Amniotic epithelial cell (primary cell): ENCODE measurements at regions not wholly inside any gene's neighbourhood (a gene's known extent, or its start where the extent isn't known, plus 50 kb on each side); places are given as distances from the start of the nearest gene placed in this dataset.

Experiments
- DNase-seq: peaks from one replicate; pipeline ENCODE4 v3.0.0-alpha.2; 2010; ENCODE audit warnings: low read depth

GRCh38 chr16:73354434-73354833 lies 306.5 kb upstream of the ZFHX3 start:
- DNase-seq, result no peak

GRCh38 chr16:73350707-73351452 lies 303.0 kb upstream of the ZFHX3 start:
- DNase-seq, result no peak

- no peak for DNase-seq
These were observed 299.8 kb upstream of the ZFHX3 start for GRCh38 chr16:73347500-73348375.

- DNase-seq, result no peak
These were observed 291.9 kb upstream of the ZFHX3 start for GRCh38 chr16:73339821-73340220.

- DNase-seq, result no peak
These were observed 289.7 kb upstream of the ZFHX3 start for GRCh38 chr16:73337373-73338296.

DNA sequence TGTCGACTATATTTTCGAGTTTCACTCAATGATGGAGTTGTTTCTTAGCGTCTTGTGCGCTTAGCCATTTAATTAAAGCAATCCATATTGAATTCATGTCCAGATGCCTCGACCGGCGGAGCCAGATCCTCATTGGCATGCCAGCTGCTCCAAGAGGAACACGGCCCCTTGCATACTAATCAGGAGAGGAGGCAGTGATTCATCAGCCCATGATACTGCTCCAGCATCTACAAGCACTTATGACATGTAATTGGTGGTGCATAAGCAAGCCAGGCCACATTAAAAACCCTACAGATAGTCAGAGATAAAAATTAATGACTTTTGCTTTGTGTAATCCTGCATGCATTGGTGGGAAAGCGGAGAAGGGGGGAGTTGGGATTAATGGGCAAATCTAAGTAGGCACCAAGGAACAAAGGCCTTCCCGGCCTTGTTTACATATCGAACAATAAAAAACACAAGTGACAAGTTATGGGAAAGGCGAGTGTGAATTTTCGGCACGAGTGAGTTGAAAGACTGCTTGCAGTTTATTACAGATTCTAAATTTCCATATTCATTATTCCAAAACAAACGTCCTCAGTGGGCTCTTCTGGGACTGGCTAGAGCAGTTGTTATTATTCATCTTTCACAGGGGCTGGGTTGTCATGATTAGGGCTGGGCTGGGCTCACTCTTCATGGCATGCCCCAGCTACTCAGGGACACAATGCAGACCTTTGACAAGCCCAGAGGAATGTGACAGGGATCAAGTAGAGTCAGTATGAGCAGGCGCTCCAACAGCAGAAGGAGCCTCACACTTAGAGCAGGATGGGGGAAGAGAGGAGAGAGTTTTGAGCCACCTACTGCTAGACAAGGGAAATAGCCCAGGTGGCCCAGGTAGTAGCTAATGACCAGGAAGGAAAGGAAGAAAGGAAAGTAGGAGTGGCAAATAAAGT lies 281.7 kb upstream of the ZFHX3 start:
- DNase-seq, result no peak

GRCh38 chr16:73326770-73327470 lies 279.0 kb upstream of the ZFHX3 start:
- no peak for DNase-seq

DNA sequence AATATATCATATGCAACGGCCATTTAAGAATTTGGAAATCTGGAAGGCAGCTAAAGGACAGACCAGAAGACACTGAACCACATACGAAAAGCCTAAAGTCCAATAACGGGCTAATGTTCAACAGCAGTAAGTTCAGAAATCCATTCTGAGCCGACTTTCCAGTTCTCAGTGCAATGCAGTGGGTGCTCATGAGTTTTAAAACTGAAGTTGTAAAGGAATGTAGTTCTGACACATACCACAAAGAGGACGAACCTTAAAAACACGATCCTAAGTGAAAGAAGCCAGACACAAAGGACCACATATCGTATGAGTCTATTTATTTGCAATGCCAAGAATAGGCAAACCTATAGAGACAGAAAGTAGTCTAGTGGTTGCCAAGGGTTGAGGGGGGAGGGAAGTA lies 278.3 kb upstream of the ZFHX3 start:
- no peak for DNase-seq

GRCh38 chr16:73323880-73324279 lies 276.0 kb upstream of the ZFHX3 start:
- DNase-seq, result no peak

- no peak for DNase-seq
These were observed 274.9 kb upstream of the ZFHX3 start for GRCh38 chr16:73322856-73323255.

GRCh38 chr16:73321853-73322252 lies 273.9 kb upstream of the ZFHX3 start:
- no peak for DNase-seq

DNA sequence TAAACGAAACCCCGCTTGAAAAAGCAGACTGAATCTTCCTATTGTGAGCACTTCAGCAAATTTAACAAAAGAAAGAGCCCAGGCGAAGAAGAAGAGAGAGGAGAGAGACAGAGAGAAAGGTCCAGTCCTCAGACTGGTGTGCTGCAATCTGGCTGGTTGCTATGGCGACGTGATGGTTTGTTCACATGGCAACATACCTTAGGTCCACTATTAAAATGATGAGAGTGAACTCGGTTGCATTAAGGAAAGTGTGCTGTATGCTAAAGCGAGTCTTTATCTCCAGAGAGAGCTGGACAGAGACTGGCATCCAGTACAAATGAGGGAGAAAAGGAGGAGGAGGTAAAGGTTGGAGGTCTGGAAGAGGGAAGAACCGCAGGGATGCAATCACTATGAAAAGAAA lies 271.8 kb upstream of the ZFHX3 start:
- no peak for DNase-seq

- DNase-seq, result no peak
These were observed 271.3 kb upstream of the ZFHX3 start for GRCh38 chr16:73319261-73319660.

DNA sequence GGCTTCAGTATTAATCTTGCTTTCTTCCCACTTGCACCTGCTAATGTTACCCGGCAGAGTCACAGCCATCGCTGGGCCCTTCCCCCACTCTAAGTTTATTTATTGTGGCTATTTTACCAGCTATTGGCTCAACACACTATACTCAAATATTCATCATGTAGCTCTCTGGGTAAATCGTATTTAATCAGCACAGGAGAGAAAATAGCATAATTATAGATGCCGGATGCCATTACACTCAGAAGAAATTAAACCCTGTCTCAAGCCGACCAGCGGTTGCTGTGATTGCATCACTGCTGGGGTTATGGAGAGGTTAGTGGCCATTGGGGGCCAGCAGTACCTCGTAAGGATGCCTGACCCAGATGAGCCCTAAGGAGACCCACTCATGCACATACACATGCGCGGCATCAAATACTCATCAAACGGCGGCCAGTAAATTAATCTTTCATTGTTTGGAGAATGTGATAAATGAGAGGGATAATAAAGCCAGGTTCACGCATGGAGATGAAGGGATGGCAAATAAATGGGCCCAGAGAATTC lies 269.5 kb upstream of the ZFHX3 start:
- DNase-seq, result no peak

DNA sequence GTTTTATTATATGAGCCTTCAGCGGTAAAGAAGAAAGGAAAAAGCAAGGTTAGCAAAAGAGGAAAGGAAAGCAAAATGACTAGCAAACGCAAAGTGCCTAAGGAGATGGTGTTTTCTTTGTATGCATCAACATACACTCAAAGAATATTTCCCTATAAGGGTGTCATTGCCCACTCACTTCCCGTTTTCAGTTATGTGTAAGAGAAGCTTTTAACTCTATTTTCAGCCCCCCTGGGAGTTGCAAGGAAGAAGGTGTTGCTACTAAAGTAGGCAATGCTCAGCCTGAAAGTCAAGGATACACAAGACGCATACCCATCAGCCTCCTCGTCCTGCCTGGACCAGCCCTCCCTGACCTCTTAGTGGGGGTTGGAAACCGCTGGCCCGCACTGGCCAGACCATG lies 267.7 kb upstream of the ZFHX3 start:
- no peak for DNase-seq

- no peak for DNase-seq
These were observed 266.0 kb upstream of the ZFHX3 start for GRCh38 chr16:73313950-73314349.

- DNase-seq, result no peak
These were observed 264.2 kb upstream of the ZFHX3 start for GRCh38 chr16:73311857-73312723.

DNA sequence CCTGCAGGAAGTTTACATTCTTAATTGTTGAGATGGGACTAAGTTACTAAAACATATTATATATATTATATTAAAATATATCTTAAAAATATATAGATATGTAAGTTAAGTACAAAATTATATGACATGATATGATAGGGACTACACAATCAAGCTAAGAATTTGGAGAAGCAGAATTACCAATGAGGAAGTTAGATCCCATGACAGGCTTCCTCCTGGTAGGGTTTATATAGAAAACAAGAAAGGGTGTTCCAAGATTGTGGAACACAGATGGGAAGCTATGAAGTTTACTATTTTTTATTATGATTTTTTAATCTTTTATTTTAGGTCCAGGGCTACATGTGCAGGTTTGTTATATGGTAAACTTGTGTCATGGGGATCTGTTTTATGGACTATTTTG lies 260.8 kb upstream of the ZFHX3 start:
- DNase-seq, result no peak

DNA sequence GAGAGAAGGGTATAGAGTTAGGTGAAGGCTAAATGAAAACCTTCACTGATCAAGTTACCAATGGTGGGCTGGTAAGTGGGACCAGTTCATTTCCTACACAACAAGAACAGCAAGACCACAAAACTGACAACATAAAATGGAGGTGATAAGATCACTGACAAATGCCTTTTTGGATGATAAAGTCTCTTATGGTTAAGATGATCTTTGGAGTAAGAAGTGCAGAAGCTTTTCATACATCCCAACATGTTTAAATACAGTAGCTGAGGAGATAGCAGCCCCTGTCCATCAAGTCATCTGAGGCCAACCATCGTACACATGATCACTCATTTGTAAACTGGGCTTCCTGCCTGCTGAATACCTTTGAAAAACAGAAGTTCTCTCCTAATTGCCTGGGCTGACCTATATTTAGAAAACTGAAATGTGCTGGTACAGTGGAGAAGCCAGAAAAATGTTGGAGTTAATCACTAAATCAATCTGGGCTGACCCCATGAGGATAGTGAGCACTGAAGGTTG lies 259.0 kb upstream of the ZFHX3 start:
- no peak for DNase-seq
